Tibial nerve (tissue), 4 donors: ENCODE measurements at regions not wholly inside any gene's neighbourhood (a gene's known extent, or its start where the extent isn't known, plus 50 kb on each side); places are given as distances from the start of the nearest gene placed in this dataset.
"Not testable (repeated sequence)": the region's sequence is repeated elsewhere in the genome, so short reads cannot be mapped to it uniquely, and the experiment has no call there.

Source experiments
- DNase-seq, 2 donors: peaks; one replicate each; pipeline ENCODE4 v3.0.0-alpha.2; 2019; ENCODE audit warnings: low spot score in 2 of 2
- H3K27ac ChIP-seq, 4 donors: fragments of 200-600 bp; sonication (generic) in 3 of 4; one replicate each; pipeline ENCODE4 v1.5.1; 2017 to 2019; ENCODE audit warnings: mild to moderate bottlenecking in 1 of 4
- H3K27me3 ChIP-seq, 2 donors: fragments of 200-600 bp; sonication (generic) in 1 of 2; one replicate each; pipeline versions ENCODE4 v1.5.1 to v1.6.0; 2017 to 2019
- H3K36me3 ChIP-seq, 3 donors: fragments of 200-600 bp; sonication (generic); one replicate each; pipeline ENCODE4 v1.5.1; 2018 to 2019
- H3K4me1 ChIP-seq, 4 donors: fragments of 200-600 bp; sonication (generic) in 3 of 4; one replicate each; pipeline ENCODE4 v1.5.1; 2017 to 2019
- H3K4me3 ChIP-seq, 4 donors: fragments of 200-600 bp; sonication (generic) in 3 of 4; one replicate each; pipeline ENCODE4 v1.5.1; 2017 to 2019; ENCODE audit warnings: mild to moderate bottlenecking in 1 of 4, moderate library complexity in 1 of 4
- H3K9me3 ChIP-seq, 4 donors: fragments of 200-600 bp; sonication (generic) in 3 of 4; one replicate each; pipeline ENCODE4 v1.5.1; 2017 to 2019
- EP300 ChIP-seq, 2 donors: sonication (generic); formaldehyde crosslinking; IDR thresholded peaks; one replicate each; pipeline ENCODE4 v1.6.1; 2017; ENCODE audit warnings: antibody characterized with exemption in 2 of 2, mild to moderate bottlenecking in 1 of 2
- POLR2A ChIP-seq, 2 donors: fragments of 450-650 bp; IDR thresholded peaks; one replicate each; pipeline ENCODE4 v1.6.1; 2017; ENCODE audit warnings: antibody characterized with exemption in 2 of 2, mild to moderate bottlenecking in 2 of 2, moderate library complexity in 2 of 2
- WGBS, 2 donors: methylation state at CpG; one replicate each; pipeline ENCODE4 v1.1.5; 2018; 5-methylcytosine and 5-hydroxymethylcytosine counted together
- TF ChIP-seq, protein P1 (sequence below), 5 experiments: fragments of 200-600 bp in 3 of 5; fragments of 450-650 bp in 2 of 5; sonication (generic) in 3 of 5; IDR thresholded peaks; one replicate each; pipeline ENCODE4 v1.5.1; 2016 to 2019; ENCODE audit warnings: antibody characterized with exemption in 5 of 5, mild to moderate bottlenecking in 3 of 5, moderate library complexity in 2 of 5

DNA sequence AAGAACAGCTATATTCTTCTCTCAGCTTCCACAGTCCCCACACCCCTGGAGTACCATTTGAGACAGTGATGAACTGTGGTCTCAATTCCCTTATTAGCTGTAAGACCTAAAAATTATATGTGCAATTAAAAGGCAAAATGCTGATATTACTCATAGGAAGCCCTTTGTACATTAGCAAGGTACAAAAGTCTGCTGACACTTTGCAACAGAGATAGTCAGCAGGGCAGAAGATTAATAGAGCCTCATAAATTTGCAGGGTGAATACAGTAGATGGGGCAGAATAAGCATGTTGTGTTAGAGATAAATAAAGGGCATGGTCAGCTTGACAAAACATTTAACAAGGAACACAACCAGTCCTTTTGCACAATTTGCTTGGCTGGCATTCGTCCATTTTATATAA, 210.0 kb upstream of the OBI1 start:
- no peaks in the 10 kb centered on the region for H3K36me3 ChIP-seq
- WGBS, 2 donors: 42 to 51% methylated on average over 1 of the region's 1 CpG
- no peak for DNase-seq
- H3K27ac ChIP-seq: no peak overlapping the region
- no peaks in the 10 kb centered on the region for H3K4me1 ChIP-seq
- H3K9me3 ChIP-seq: no peaks in the 10 kb centered on the region
- no peak overlapping the region for H3K4me3 ChIP-seq
- no peak for TF ChIP-seq EP300 (IDR thresholded peaks at IDR 0.05)
- no peak for TF ChIP-seq POLR2A (IDR thresholded peaks at IDR 0.05)
- TF ChIP-seq, protein P1, sequence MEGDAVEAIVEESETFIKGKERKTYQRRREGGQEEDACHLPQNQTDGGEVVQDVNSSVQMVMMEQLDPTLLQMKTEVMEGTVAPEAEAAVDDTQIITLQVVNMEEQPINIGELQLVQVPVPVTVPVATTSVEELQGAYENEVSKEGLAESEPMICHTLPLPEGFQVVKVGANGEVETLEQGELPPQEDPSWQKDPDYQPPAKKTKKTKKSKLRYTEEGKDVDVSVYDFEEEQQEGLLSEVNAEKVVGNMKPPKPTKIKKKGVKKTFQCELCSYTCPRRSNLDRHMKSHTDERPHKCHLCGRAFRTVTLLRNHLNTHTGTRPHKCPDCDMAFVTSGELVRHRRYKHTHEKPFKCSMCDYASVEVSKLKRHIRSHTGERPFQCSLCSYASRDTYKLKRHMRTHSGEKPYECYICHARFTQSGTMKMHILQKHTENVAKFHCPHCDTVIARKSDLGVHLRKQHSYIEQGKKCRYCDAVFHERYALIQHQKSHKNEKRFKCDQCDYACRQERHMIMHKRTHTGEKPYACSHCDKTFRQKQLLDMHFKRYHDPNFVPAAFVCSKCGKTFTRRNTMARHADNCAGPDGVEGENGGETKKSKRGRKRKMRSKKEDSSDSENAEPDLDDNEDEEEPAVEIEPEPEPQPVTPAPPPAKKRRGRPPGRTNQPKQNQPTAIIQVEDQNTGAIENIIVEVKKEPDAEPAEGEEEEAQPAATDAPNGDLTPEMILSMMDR (IDR thresholded peaks at IDR 0.05): no peak
- no peaks in the 10 kb centered on the region for H3K27me3 ChIP-seq

DNA sequence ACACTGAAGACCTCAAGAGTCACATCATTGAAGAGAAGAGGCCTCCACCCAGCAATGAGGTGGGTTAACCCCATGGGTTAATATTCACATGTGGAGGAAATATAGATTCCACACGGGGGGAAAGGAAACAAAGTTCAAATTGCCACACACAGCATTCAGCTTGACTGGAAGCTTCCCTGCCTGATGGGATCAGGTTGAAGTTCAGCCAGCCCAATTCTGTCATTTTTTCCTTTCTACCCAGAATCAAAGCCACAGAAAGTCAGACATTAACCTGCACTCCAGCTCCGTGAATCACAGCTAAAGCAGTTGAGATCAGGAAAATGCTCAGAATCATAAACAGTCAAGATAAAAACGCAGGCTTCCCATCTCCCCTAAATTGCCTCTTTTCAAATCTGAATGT, 208.7 kb upstream of the OBI1 start:
- no peaks in the 10 kb centered on the region for H3K36me3 ChIP-seq
- H3K4me3 ChIP-seq: no peak overlapping the region
- no peaks in the 10 kb centered on the region for H3K27me3 ChIP-seq
- no peaks in the 10 kb centered on the region for H3K4me1 ChIP-seq
- TF ChIP-seq, protein P1 (IDR thresholded peaks at IDR 0.05): no peak
- no peak for TF ChIP-seq POLR2A (IDR thresholded peaks at IDR 0.05)
- no peak for TF ChIP-seq EP300 (IDR thresholded peaks at IDR 0.05)
- 56 to 57% methylated on average over 3 of the region's 3 CpGs for WGBS, 2 donors
- no peak for DNase-seq
- no peaks in the 10 kb centered on the region for H3K9me3 ChIP-seq
- no peak overlapping the region for H3K27ac ChIP-seq

DNA sequence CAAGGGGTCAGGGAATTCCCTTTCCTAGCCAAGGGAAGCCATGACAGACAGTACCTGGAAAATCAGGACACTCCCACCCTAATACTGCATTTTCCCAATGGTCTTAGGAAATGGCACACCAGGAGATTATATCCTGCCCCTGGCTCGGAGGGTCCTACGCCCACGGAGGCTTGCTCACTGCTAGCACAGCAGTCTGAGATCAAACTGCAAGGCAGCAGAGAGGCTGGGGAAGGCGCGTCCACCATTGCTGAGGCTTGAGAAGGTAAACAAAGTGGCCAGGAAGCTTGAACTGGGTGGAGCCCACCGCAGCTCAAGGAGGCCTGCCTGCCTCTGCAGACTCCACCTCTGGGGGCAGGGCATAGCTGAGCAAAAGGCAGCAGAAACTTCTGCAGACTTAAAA, 207.1 kb upstream of the OBI1 start:
- not testable (repeated sequence) for H3K27ac ChIP-seq, DNase-seq
- WGBS, 2 donors: 49 to 68% methylated on average over 6 of the region's 6 CpGs

DNA sequence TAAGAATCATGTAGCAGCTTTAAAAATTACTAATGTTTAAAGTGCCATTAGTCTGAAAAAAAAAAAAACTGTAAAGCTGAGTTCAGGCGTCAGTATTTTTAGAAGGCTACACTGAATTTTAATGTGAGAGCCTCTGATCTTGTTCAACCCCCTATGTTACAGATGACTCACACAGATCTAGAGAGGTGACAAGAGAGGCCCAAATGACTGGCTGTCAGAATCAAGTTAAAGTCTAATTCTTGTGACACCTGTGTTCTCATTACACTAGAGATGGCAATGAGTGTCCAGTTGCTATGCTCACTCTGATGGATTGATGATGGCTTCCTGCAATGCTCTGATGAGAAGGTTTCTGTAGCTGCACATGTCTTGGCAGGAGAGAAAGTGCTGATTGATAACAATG, 203.5 kb upstream of the OBI1 start:
- Histone ChIP-seq H3K9me3 (peaks cover 0 to 3% (median 0%) of the 10 kb centered on the region in 4 donors), H3K27ac (no peak overlapping the region), H3K4me1 (no peaks in the 10 kb centered on the region), H3K27me3 (no peaks in the 10 kb centered on the region), H3K4me3 (no peak overlapping the region), H3K36me3 (no peaks in the 10 kb centered on the region)
- no peak for DNase-seq
- 81 to 88% methylated on average over 1 of the region's 1 CpG for WGBS, 2 donors
- TF ChIP-seq, protein P1 (IDR thresholded peaks at IDR 0.05): no peak
- TF ChIP-seq POLR2A (IDR thresholded peaks at IDR 0.05): no peak
- no peak for TF ChIP-seq EP300 (IDR thresholded peaks at IDR 0.05)

More for the DNA sequence above, 207.1 kb upstream of the OBI1 start:
- H3K27me3 ChIP-seq, H3K9me3 ChIP-seq, H3K4me1 ChIP-seq, H3K36me3 ChIP-seq, H3K4me3 ChIP-seq: not testable (repeated sequence)

DNA sequence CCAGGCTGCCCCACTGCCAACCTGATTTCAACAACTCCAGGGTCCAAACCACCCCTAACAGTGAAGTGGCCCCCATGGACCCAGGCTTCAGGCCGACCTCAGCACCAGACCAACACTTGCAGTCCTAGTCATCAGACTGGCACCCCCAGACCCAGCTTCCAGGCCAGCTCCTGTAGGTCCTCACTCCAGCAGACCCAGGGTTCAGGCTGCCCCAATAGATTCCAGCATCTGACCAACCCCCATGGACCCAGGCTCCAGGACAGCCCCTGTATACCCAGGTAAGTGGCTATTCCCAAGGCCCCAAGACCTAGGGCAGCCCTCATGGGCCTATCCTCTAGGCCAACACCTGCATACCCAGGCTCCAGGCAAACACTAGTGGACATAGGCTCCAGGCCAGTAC, 193.8 kb upstream of the OBI1 start:
- 78 to 89% methylated on average over 1 of the region's 1 CpG for WGBS, 2 donors
- H3K4me3 ChIP-seq: no peak overlapping the region
- no peaks in the 10 kb centered on the region for H3K36me3 ChIP-seq

More for the DNA sequence above, 193.8 kb upstream of the OBI1 start:
- DNase-seq: no peak
- no peaks in the 10 kb centered on the region for H3K4me1 ChIP-seq
- H3K9me3 ChIP-seq: peaks cover 0 to 25% (median 1%) of the 10 kb centered on the region in 4 donors
- no peaks in the 10 kb centered on the region for H3K27me3 ChIP-seq
- H3K27ac ChIP-seq: no peak overlapping the region
- TF ChIP-seq, protein P1 (IDR thresholded peaks at IDR 0.05): no peak
- TF ChIP-seq POLR2A (IDR thresholded peaks at IDR 0.05) (no peak), EP300 (IDR thresholded peaks at IDR 0.05) (no peak)
